Gastrocnemius medialis (tissue), 4 donors: ENCODE measurements at regions not wholly inside any gene's neighbourhood (a gene's known extent, or its start where the extent isn't known, plus 50 kb on each side); places are given as distances from the start of the nearest gene placed in this dataset.

Experiments used
- POLR2A ChIP-seq, 2 donors: fragments of 450-650 bp; IDR thresholded peaks; one replicate each; pipeline ENCODE4 v1.6.1; 2017; ENCODE audit warnings: antibody characterized with exemption in 2 of 2, mild to moderate bottlenecking in 2 of 2, moderate library complexity in 2 of 2
- TF ChIP-seq, protein P1 (sequence below), 5 experiments: fragments of 450-650 bp in 3 of 5; fragments of 200-600 bp in 2 of 5; sonication (generic) in 2 of 5; IDR thresholded peaks in 4 of 5; conservative IDR thresholded peaks in 1 of 5; 1 replicate in 4 of 5; 2 replicates in 1 of 5; pipeline ENCODE4 v1.5.1; 2016 to 2019; ENCODE audit warnings: antibody characterized with exemption in 5 of 5, mild to moderate bottlenecking in 3 of 5, moderate library complexity in 3 of 5

DNA sequence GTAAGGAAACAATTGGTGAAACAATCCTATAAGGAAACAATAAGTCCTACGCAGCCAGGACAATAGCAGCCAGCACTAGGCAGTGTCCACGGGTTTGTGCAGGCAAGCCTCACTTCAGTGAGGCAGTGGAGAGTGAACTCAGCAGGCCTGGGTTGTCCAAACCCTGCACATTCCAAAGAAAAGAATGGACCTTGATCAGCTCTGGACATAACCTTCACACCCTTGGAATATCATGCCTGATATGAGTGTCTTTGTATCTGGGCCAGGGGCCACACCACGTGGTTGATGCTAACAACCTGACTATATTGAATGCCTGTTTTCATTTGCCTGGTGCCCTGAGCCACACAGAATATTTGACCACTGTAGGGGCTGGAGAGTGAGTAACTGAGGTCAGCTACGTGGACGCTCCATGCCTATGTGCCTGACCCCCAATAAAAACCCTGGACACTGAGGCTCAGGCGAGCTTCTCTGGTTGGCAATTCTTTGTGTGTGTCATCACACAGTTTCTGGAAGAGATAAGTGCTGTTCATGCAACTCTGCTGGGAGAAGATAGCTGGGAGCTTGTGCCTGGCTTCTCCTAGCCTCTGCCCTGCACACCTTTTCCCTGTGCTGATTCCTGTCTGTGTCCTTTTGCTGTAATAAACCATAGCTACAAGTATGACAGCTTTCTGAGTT is 81.4 kb upstream of the NCOR2 start:
- TF ChIP-seq, protein P1, sequence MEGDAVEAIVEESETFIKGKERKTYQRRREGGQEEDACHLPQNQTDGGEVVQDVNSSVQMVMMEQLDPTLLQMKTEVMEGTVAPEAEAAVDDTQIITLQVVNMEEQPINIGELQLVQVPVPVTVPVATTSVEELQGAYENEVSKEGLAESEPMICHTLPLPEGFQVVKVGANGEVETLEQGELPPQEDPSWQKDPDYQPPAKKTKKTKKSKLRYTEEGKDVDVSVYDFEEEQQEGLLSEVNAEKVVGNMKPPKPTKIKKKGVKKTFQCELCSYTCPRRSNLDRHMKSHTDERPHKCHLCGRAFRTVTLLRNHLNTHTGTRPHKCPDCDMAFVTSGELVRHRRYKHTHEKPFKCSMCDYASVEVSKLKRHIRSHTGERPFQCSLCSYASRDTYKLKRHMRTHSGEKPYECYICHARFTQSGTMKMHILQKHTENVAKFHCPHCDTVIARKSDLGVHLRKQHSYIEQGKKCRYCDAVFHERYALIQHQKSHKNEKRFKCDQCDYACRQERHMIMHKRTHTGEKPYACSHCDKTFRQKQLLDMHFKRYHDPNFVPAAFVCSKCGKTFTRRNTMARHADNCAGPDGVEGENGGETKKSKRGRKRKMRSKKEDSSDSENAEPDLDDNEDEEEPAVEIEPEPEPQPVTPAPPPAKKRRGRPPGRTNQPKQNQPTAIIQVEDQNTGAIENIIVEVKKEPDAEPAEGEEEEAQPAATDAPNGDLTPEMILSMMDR (IDR thresholded peaks at IDR 0.05 in 4 of 5, conservative IDR thresholded peaks at IDR 0.05 in 1 of 5), result no peak
- no peak for TF ChIP-seq POLR2A (IDR thresholded peaks at IDR 0.05)
